GM10847 (cell line): ENCODE measurements at regions not wholly inside any gene's neighbourhood (a gene's known extent, or its start where the extent isn't known, plus 50 kb on each side); places are given as distances from the start of the nearest gene placed in this dataset.

Source experiments
- POLR2A ChIP-seq: IDR thresholded peaks from 2 replicates; pipeline ENCODE4 v1.6.1; 2011; ENCODE audit not compliant: insufficient read length; ENCODE audit errors: extremely low read depth

DNA sequence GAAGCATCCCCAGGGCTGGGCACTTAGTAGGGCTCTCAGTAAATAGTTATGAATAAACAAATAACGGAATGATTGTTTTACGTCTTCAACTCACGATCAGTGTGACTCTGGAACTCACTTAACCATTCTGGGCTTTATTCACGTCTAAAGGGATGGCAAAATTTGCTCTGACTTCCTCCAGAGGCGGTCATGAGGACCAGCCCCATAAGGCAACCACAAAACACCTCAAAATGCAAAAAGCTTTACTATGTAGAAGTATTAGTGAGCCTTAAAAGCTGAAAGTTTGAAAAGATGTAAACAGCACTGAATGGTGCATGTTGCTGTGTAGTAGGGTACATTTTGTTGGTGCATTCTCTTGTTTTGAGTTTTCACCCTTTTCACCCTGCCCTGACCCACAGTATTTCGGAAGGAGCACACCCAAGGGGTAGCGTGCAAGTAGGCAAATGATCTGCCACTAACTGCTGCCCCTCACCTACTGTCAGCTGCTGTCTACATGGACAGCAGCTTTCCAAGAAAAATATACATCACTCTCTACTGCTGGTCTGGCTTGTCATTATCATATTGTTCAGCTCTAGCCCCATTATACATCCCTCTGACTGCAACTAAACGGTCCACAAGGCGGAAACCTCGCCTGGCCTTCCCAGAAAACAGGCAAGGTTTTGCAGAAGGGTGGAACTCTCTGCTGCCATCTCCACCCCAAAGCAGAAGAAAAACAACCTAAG lies 308.5 kb upstream of the PROK2 start:
- TF ChIP-seq POLR2A = no peak

DNA sequence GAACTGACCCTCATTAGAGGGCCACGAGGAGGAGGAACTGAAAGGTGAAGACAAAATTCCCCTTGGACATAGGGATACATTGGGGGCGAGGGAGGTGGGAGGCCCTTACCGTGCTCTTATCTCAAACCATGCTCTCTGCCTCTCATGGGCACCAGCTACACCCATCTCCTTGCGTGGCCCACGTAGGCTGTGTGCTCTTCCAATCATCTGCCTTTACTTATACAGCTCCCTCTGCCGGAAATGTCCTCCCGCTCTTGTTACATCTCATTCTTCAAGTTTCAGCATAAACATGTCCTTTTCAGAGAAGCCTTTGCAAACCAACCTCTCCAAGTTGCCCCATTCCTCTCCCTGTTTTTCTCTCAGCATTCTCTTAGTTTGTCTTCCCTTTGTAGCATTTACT lies 307.8 kb upstream of the PROK2 start:
- TF ChIP-seq POLR2A = no peak

DNA sequence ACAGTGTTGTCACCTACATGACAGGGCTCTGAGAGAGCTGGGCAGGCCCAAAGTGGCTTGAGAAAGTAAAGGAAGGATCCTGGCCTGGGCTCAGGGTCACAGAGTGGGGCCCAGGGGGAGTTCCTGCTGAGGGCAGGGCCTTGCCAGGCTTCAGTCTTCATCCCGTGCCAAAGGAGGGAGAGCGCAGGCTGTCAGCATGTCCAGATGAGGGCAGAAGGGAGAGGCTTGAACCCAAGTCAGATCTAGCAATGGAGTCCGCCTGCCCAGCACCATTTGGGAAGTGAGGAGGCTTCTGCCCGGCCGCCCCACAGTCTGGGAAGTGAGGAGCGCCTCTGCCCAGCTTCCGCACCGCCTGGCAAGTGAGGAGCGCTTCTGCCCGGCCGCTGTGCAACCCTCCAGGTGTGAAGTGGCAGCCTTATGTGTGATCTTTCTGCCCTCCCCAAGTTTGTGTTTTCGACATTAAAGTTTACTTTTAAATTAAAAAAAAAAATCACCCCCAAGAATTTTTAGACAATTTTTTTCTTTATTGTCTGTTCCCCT lies 303.6 kb upstream of the PROK2 start:
- no peak for TF ChIP-seq POLR2A

DNA sequence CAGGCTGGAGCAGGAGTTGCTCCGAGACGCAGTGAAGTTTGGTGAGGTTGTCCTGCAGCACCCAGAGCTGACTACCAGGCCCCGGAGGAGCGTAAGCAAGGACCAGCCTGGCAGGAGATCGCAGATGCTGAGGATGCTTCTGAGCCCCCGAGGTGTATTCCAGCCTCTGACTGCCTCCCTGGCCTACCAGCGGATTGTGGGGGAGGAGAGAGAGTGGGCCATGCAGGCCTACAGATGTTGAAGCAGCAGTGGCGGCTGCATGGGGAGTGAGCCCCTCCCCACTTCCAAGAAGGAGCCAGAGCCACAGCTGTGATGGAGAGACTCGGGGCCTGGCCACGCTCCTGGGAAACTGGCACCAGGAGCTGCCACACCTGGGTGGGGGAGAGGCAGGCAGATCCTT lies 302.5 kb upstream of the PROK2 start:
- TF ChIP-seq POLR2A = no peak

DNA sequence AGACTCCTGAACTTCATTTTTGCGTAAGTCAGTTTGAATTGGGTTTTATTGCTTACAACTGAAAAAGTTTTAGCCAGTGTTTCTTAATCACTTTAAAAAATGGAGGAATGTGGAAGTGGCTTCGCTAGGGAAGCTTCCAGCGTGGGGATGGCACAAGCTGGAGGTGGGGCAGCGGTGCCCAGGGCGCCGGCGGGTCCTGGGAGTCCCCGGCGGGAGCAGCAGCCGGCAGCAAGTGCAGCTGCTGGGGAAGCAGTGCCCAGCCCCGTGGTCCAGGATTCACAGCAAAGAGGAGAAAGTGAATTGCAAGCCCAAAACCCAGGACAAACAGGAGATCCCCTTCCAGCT lies 301.8 kb upstream of the PROK2 start:
- no peak for TF ChIP-seq POLR2A

DNA sequence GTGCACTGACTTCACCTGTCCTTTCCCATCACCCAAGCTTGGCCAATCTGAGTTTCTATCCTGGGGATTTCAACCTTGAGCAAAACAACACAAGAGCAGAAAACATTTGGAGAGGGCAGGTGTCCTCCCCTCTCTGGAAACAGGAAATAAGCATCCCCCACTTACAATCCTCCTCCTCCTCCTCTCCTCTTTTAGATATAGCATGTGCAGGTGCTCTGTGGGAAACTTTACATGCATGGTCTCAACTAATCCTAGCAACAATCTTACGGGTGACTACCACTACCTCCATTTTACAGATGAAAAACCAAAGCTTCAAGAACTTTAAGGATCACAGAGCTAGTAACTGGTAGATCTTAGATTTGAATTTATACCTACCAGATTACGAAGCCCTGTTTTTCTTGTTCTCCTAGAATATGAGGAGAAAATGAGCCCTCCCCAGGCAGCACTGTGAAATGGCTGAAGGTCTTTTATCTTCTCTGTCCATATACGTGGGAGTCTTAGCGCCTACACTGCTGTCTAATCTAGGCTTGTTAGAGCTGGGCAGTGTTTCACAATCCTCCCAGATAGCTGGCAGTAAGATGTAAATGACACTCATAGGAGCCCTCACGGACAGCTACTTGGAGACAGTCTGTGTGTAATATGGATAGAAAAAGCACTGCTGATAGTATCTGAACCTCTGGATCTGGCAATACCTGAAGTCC lies 301.2 kb upstream of the PROK2 start:
- no peak for TF ChIP-seq POLR2A

DNA sequence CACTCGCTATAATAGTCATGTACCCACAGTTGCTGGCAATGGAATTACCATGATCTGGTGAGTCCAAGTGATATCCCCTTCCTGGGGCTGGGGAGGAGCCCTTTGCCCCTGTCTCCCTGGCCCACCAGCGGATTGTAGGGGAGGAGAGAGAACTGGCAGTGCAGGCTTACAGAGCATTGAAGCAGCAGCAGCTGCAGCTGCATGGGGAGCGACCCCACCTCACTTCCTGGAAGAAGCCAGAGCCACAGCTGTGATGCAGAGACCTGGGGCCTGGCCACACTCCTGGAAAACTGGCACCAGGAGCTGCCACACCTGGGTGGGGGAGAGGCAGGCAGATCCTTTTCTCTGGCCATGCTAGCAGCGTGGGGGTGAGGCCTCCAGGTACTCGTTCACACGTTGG lies 300.1 kb upstream of the PROK2 start:
- no peak for TF ChIP-seq POLR2A

DNA sequence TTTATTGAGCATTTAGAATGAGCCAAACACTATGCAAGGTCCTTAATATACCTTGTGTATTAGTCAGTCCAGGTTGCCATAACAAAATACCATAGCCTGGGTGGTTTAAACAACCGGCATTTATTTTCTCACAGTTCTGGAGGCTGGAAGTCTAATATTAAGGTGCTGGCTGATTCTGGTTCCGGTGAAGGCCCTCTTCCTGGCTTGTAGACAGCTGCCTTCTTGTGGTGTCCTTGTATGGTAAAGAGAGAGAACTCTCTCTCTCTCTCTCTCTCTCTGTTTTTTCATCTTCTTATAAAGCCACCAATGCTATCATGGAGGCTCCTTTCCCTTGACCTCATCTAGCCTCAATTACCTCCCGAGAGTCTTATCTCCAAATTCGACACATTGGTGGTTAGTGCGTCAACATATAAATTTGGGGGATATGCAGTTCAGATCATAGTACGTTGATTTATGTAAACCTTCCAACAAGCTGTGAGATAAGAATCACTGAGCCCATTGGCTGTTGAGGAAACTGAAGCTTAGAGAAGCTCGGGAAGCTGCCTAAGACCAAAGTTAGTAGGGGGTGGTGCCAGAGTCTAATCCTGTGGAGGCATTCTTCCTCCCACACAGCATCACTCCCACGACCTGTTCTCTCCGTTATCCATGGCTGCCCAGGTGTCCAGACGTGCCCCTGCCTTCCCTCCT lies 298.0 kb upstream of the PROK2 start:
- no peak for TF ChIP-seq POLR2A

DNA sequence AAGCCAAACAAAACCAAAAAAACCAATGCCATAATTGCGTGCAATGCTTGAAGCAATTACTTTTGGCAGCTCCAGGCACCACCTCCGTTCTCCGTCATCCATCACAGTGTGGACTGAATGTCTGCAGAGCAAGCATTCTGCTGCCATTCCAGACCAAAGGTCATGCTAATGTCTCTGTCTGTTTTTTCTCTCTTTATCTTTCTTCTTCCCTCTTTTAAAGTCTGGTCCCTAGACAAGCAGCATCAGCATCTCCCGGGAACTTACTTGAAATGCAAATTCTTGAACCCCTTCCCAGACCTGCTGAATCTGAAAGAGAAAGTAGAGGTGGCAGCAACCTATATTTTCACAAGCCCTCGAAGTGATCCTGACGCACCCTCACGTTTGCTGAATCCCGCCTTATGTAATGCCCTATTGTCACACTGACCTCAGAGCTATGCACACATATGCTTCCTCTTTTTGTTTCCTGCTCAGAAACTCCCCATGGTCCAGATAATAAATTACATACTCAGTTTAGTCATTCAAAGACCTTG lies 297.3 kb upstream of the PROK2 start:
- TF ChIP-seq POLR2A = no peak

DNA sequence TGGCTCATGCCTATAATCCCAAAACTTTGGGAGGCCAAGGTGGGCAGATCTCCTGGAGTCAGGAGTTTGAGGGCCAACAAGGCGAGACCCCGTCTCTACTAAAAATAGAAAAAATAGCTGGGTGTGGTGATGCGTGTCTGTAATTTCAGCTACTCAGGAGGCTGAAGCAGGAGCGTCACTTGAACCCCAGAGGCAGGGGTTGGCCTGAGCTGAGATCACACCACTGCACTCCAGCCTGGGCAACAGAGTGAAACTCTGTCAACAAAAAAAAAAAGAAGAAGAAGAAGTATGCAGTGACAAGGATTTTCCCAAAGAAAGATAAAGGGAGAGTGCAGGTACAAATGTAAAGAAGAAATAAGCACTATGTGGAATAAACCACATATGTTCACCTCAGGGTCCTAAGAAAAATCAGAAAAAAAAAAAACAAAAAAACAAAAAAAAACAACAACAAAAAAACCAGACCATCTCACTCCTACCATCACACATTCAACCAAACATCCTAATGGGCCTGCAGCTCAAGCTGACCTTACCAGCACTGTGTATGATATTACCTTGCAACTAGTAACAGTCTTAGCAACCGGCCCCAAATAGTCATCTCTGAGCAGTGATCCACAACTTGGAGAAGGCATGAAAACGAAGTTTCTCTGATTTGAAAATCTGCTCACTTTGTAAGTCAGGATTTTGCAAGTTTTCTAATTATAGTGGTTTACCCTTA lies 296.7 kb upstream of the PROK2 start:
- no peak for TF ChIP-seq POLR2A

DNA sequence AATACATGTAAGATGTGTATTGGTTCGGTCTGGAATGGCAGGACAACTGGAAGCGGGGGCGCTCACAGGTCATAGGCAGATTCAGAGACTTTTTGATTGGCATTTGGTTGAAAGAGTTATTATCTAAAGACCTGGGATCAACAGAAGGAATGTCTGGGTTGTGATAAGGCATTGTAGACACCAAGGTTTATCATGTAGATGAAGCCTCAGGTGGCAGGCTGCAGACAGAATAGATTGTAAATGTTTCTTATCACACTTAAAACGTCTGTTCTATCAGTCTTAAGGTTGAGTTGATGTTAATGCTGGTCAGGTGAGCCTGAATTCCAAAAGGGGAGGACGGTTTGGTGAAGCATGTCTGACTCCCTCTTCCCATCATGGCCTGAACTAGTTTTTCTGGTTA lies 295.9 kb upstream of the PROK2 start:
- no peak for TF ChIP-seq POLR2A

DNA sequence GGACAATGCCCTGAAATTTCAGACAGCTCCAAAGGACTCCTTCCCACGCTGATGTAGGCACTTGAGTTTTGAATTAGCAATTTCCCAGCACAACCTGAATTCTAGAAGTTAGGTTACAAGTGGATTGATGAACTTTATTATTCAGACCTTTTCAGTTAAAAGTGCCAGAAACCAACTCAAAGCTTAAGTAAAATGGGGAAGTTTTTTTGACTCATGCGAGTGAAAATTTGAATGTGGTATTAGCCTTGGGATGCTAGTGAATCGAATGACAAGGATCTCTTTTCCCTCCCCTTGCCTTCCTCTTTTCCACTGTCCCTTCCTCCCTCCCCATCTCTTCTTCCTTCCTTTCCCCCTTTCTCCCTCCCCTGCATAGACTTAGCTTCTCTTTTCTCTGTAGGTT lies 295.1 kb upstream of the PROK2 start:
- TF ChIP-seq POLR2A = no peak

DNA sequence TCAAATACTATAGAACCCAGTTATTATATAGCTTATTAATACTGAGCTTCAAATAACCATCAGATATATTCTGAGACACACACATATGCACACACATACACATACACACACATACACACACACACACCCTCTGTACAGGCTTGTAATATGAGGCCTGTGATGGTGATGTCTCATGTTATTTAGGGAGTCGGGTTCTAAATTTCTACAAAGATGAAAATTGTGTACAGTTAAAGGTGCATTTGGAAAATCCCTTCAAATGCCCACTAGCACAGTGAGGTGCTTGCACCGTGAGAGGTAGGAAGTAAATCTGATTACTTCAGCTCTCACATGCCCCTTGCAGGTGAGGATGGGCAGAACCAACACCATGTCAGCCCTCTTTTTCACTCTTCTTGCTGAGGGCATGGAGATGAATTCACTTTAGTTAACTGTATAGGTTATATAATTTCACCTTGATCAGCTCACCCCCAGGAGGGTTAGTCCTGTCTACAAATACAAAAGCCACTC lies 294.5 kb upstream of the PROK2 start:
- no peak for TF ChIP-seq POLR2A

DNA sequence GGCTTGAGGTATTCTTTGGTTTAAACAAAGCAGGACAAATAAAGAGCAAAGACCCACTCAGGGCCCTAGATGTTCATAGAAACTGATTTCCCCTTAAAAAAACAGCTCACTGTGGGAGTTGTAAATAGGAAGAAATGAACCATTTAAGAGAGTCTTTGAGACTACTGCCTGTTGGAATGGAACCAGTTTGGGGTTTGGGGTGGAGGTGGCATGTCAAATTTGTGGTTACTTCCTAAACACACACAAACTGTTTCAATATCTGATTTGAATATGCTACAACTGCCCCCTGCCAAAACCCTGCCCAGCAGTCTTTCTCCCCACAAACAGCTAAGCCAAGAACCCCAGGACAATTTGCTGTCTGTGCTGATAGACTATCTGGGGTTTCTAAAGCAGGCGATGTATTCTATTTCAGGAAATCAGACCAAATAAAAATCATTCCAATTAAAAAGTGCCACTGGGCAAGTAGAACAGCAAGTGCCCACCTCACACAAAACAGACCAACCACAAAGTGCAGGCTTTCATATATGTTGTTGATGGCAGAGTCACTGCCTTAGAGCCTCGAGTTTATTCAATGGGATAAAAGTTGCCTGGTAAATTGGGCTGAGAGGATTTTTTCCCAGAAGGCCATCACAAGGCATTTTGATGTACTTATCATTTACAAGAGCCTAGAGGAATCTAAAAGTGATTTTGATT lies 293.9 kb upstream of the PROK2 start:
- TF ChIP-seq POLR2A = no peak

DNA sequence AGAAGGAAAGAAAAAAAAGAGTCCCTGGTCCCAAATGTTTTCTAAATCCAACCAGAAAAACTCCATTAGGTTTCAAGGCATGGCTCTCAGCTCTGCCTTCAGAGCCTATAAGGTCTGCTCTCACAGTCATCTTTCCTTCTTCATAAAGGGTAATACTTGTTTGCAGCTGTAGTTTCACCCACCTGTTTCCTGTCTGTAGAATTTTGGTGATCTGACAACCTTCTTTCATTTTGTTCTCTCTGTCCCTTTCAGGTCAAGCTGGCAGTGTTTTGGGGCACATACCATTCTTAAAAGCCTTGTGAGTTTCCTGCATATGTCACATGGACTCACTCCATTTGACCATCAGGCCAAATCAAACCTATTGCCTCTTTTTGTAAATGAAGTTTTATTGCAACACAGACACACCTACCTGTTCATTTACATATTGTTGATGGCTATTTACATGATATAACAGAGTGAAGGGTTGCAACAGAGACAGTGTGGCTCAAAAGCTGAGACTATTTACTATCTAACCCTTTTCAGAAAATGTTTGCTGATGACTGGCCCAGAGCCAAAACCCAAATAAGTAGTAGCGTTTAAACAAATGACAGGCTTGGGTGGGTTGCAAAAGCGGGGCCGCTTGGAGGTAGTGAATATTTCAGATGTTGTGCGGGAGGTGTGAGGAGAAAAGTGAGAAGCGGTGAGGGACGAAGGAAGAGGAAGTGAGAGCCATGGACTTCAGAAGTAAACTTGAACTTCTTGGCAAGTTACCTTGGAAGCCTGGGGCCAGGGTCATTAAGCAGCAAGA lies 292.7 kb upstream of the PROK2 start:
- TF ChIP-seq POLR2A = no peak
